Calu3 (cell line): ENCODE measurements at regions not wholly inside any gene's neighbourhood (a gene's known extent, or its start where the extent isn't known, plus 50 kb on each side); places are given as distances from the start of the nearest gene placed in this dataset.

Experiments
- BruUV-seq: library from RNA; stranded (reverse); fragments of 400-500 nt; replicated peaks from 2 replicates; lab custom pipeline; 2021; lab: Mats Ljungman, UMichigan
- CTCF ChIA-PET: fragments of 300-600 bp; sonication (Branson Sonifier 250); formaldehyde crosslinking; loops from one replicate; lab custom pipeline; 2022; ENCODE audit warnings: antibody characterized with exemption; lab: Charles Lee
- DNase-seq: peaks from one replicate; pipeline ENCODE4 v3.0.0; 2022
- H3K27ac Mint-ChIP-seq: one replicate; pipeline ENCODE4 v1.8.0; 2022; ENCODE audit warnings: mixed read lengths; ENCODE audit not compliant: unreplicated experiment
- H3K27me3 Mint-ChIP-seq: one replicate; pipeline ENCODE4 v1.8.0; 2022; ENCODE audit warnings: mixed read lengths; ENCODE audit not compliant: unreplicated experiment
- H3K36me3 Mint-ChIP-seq: one replicate; pipeline ENCODE4 v1.8.0; 2022; ENCODE audit warnings: mild to moderate bottlenecking, moderate library complexity, mixed read lengths; ENCODE audit not compliant: insufficient read depth, unreplicated experiment
- H3K4me1 Mint-ChIP-seq: one replicate; pipeline ENCODE4 v1.8.0; 2022; ENCODE audit warnings: mild to moderate bottlenecking, low read depth, mixed read lengths; ENCODE audit not compliant: unreplicated experiment
- H3K4me3 Mint-ChIP-seq: one replicate; pipeline ENCODE4 v1.8.0; 2022; ENCODE audit warnings: mild to moderate bottlenecking, low read depth, moderate library complexity, mixed read lengths; ENCODE audit not compliant: unreplicated experiment
- H3K9me3 Mint-ChIP-seq: one replicate; pipeline ENCODE4 v1.8.0; 2022; ENCODE audit warnings: low read depth, mixed read lengths; ENCODE audit not compliant: unreplicated experiment
- CTCF ChIP-seq: fragments of 200-600 bp; IDR thresholded peaks from one replicate; pipeline ENCODE4 v1.8.0; 2022; ENCODE audit warnings: antibody characterized with exemption; ENCODE audit not compliant: unreplicated experiment
- intact Hi-C: fragments of 100-400 bp; cut with micrococcal nuclease; formaldehyde crosslinking; loops from one replicate; pipeline ENCODE4 v1.10.0; 2022; ENCODE audit not compliant: unreplicated experiment

GRCh38 chr3:153070511-153070868 is 91.5 kb upstream of the RAP2B start:
- no peaks in the 10 kb centered on the region for H3K36me3 Mint-ChIP-seq
- peaks cover 20% of the 10 kb centered on the region for H3K4me1 Mint-ChIP-seq
- H3K27me3 Mint-ChIP-seq: no peaks in the 10 kb centered on the region
- BruUV-seq: no TSS peak
- no peak overlapping the region for H3K4me3 Mint-ChIP-seq
- intact Hi-C loops: no loop called here
- no peak for DNase-seq
- TF ChIP-seq CTCF: no peak
- no peak overlapping the region for H3K27ac Mint-ChIP-seq
- CTCF ChIA-PET: interaction anchor here (0.7 kb wide), 1 partner anchor 11 kb away, joined by 3 read pairs; no protein-coding TSS in a partner anchor
- H3K9me3 Mint-ChIP-seq: no peaks in the 10 kb centered on the region

GRCh38 chr3:153072382-153072781 is 89.6 kb upstream of the RAP2B start:
- Mint-ChIP-seq H3K4me1 (peaks cover 13% of the 10 kb centered on the region), H3K9me3 (no peaks in the 10 kb centered on the region), H3K36me3 (no peaks in the 10 kb centered on the region), H3K27ac (no peak overlapping the region), H3K4me3 (no peak overlapping the region), H3K27me3 (no peaks in the 10 kb centered on the region)
- intact Hi-C loops: no loop called here
- no peak for TF ChIP-seq CTCF
- CTCF ChIA-PET: no interaction called here
- BruUV-seq: no TSS peak
- no peak for DNase-seq

- Mint-ChIP-seq H3K36me3 (no peaks in the 10 kb centered on the region), H3K4me3 (no peak overlapping the region), H3K4me1 (peaks cover 8% of the 10 kb centered on the region), H3K27me3 (no peaks in the 10 kb centered on the region), H3K27ac (no peak overlapping the region), H3K9me3 (no peaks in the 10 kb centered on the region)
- no peak for DNase-seq
- intact Hi-C loops: no loop called here
- TF ChIP-seq CTCF: no peak
- CTCF ChIA-PET: no interaction called here
- no TSS peak for BruUV-seq
Measured at GRCh38 chr3:153072856-153073255, 89.2 kb upstream of the RAP2B start.

- no peaks in the 10 kb centered on the region for H3K9me3 Mint-ChIP-seq
- H3K4me3 Mint-ChIP-seq: no peak overlapping the region
- no peaks in the 10 kb centered on the region for H3K36me3 Mint-ChIP-seq
- no peak for DNase-seq
- TF ChIP-seq CTCF: no peak
- CTCF ChIA-PET: no interaction called here
- intact Hi-C loops: no loop called here
- BruUV-seq: no TSS peak
- H3K4me1 Mint-ChIP-seq: peaks cover under 1% of the 10 kb centered on the region
- no peak overlapping the region for H3K27ac Mint-ChIP-seq
- H3K27me3 Mint-ChIP-seq: no peaks in the 10 kb centered on the region
Measured at GRCh38 chr3:153073636-153074035, 88.4 kb upstream of the RAP2B start.
